ENCODE measurements at regions not wholly inside any gene's neighbourhood (a gene's known extent, or its start where the extent isn't known, plus 50 kb on each side); places are given as distances from the start of the nearest gene placed in this dataset.

DNA sequence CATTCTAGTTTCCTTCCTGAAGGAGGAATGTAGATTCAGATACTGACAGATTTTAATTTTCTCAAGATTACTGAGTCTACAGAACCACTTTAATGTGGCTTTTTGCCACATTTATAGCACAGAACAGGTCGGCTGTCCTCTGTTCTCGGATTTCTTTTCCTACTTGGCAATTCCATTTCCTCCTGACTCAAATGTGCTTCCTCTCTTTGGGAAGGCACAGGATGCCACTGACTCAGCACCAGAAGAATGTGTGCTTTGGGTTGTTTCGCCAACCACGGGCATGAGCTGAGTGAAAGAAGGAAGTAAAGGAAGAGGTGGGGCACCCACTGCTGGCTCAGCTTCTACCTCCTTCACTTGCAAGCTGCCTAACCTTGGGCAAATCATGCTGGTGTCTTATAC lies 970.6 kb upstream of the ACVR2A start:
- TF ChIP-seq, protein P1, sequence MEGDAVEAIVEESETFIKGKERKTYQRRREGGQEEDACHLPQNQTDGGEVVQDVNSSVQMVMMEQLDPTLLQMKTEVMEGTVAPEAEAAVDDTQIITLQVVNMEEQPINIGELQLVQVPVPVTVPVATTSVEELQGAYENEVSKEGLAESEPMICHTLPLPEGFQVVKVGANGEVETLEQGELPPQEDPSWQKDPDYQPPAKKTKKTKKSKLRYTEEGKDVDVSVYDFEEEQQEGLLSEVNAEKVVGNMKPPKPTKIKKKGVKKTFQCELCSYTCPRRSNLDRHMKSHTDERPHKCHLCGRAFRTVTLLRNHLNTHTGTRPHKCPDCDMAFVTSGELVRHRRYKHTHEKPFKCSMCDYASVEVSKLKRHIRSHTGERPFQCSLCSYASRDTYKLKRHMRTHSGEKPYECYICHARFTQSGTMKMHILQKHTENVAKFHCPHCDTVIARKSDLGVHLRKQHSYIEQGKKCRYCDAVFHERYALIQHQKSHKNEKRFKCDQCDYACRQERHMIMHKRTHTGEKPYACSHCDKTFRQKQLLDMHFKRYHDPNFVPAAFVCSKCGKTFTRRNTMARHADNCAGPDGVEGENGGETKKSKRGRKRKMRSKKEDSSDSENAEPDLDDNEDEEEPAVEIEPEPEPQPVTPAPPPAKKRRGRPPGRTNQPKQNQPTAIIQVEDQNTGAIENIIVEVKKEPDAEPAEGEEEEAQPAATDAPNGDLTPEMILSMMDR (IDR thresholded peaks at IDR 0.05) = no peak
- TF ChIP-seq POLR2A (IDR thresholded peaks at IDR 0.05) = no peak
- intact Hi-C loops (cut with DNase I) = no loop called here
- H3K27me3 ChIP-seq = no peaks in the 10 kb centered on the region
- WGBS, 2 donors = 53 to 59% methylated on average over 4 of the region's 4 CpGs
- no peak overlapping the region for H3K27ac ChIP-seq
- no peak overlapping the region for H3K4me3 ChIP-seq (replicated peaks in 1 of 3)
- H3K4me1 ChIP-seq = no peaks in the 10 kb centered on the region
- no peaks in the 10 kb centered on the region for H3K9me3 ChIP-seq
- H3K36me3 ChIP-seq = no peaks in the 10 kb centered on the region
- peak in 1 of 2 donors; percentile 2 for DNase-seq

DNA sequence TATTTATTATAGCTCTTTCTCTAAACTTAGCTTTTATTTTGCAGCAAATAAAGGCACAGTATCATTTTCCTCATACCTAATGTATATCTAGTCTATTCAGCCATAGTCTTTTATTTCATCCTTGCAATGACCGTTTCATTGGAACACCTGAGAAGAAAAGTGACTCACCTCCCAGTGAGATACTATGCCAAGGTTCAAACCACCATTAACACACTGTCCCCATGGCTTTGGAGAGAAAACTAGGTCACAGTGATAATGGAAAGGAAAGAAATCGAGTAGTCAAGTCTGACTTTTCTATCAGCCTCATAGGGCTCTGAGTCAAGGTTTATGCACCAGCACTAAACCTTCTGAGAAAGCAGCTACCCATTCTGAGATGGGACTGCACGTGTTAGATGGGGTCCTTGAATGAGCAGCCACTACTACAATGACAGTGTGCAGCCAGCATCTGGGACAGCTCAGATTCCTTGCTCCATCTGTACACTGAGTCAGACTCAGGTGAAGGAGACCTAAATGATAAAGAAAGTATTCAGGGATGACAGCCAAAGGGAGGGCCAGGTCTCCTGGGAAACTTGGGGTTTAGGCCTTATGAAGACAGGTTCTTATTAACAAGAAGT lies 971.1 kb upstream of the ACVR2A start:
- Histone ChIP-seq H3K27me3 (no peaks in the 10 kb centered on the region), H3K9me3 (no peaks in the 10 kb centered on the region), H3K27ac (no peak overlapping the region), H3K4me3 (replicated peaks in 1 of 3) (no peak overlapping the region), H3K4me1 (no peaks in the 10 kb centered on the region), H3K36me3 (no peaks in the 10 kb centered on the region)
- no peak for TF ChIP-seq POLR2A (IDR thresholded peaks at IDR 0.05)
- TF ChIP-seq, protein P1 (IDR thresholded peaks at IDR 0.05) = no peak
- 76 to 77% methylated on average over 3 of the region's 3 CpGs for WGBS, 2 donors
- no peak for DNase-seq
- intact Hi-C loops (cut with DNase I) = no loop called here

DNA sequence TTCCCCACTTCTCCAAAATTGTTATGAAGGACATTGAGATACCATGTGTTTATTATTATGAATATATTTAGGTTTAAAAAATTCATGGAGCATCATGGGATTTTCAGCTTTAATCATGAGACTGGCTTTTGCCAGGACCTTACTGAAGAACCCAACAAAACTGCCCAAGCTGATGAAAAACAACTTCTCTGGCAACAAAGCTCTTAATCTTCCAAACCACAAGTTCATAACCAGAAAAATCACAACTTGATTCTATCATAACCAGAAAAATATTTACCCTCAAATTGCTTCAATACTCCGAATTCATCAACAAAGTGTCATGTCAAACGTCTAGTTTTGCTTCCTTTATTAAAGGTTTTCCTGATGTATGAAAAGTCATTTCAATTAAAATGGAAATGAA lies 971.8 kb upstream of the ACVR2A start:
- intact Hi-C loops (cut with DNase I) = no loop called here
- Histone ChIP-seq H3K27me3 (no peaks in the 10 kb centered on the region), H3K9me3 (no peaks in the 10 kb centered on the region), H3K27ac (no peak overlapping the region), H3K36me3 (no peaks in the 10 kb centered on the region), H3K4me1 (no peaks in the 10 kb centered on the region), H3K4me3 (replicated peaks in 1 of 3) (no peak overlapping the region)
- TF ChIP-seq, protein P1 (IDR thresholded peaks at IDR 0.05) = no peak
- TF ChIP-seq POLR2A (IDR thresholded peaks at IDR 0.05) = no peak
- DNase-seq = no peak
- 80 to 91% methylated on average over 2 of the region's 2 CpGs for WGBS, 2 donors

DNA sequence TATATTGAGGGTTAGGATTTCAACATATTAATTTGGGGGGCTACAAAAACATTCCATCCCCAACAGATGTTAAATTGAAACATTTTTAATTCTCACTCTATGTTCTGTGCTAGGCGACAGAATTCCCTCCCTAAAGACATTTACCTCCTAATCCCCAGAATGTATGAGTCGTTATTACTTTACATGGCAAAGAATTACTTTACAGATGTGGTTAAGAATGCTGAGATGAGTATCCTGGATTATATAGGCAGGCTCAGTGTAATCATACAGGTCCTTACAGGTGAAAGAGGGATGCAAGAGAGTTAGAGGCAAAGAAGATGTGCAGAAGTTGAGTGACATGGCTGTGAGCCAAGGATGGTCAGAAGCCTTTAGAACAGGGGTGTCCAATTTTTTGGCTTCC lies 974.1 kb upstream of the ACVR2A start:
- no peaks in the 10 kb centered on the region for H3K9me3 ChIP-seq
- H3K36me3 ChIP-seq = no peaks in the 10 kb centered on the region
- WGBS, 2 donors = 93 to 97% methylated on average over 2 of the region's 2 CpGs
- H3K27ac ChIP-seq = no peak overlapping the region
- H3K27me3 ChIP-seq = no peaks in the 10 kb centered on the region
- no peak for DNase-seq
- no peaks in the 10 kb centered on the region for H3K4me1 ChIP-seq
- intact Hi-C loops (cut with DNase I) = no loop called here
- H3K4me3 ChIP-seq (replicated peaks in 1 of 3) = no peak overlapping the region
- TF ChIP-seq POLR2A (IDR thresholded peaks at IDR 0.05) = no peak
- TF ChIP-seq, protein P1 (IDR thresholded peaks at IDR 0.05) = no peak

DNA sequence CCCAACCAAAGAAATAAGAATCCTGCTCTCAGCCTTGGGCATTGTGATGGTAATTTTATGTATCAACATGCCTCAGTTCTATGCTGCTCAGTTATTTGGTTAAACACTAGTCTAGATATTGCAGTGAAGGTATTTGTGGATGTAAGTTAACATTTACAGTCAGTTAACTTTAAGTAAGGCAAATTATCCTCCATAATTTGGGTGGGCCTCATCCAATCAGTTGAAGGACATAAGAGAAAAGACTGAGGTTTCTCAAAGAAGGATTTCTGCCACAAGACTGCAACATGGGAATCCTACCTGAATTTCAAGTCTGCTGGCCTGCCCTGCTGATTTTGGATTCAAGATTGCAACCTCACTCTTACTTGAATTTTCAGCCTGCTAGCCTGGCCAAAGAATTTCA lies 975.5 kb upstream of the ACVR2A start:
- H3K4me1 ChIP-seq = no peaks in the 10 kb centered on the region
- H3K27ac ChIP-seq = no peak overlapping the region
- H3K4me3 ChIP-seq (replicated peaks in 1 of 3) = no peak overlapping the region
- no peak for TF ChIP-seq POLR2A (IDR thresholded peaks at IDR 0.05)
- TF ChIP-seq, protein P1 (IDR thresholded peaks at IDR 0.05) = no peak
- intact Hi-C loops (cut with DNase I) = no loop called here
- H3K36me3 ChIP-seq = no peaks in the 10 kb centered on the region
- H3K9me3 ChIP-seq = no peaks in the 10 kb centered on the region
- no peaks in the 10 kb centered on the region for H3K27me3 ChIP-seq
- no peak for DNase-seq
